IPS-NIHi7 (cell line): ENCODE measurements at regions not wholly inside any gene's neighbourhood (a gene's known extent, or its start where the extent isn't known, plus 50 kb on each side); places are given as distances from the start of the nearest gene placed in this dataset.

ENCODE experiments used
- DNase-seq: peaks from one replicate; pipeline ENCODE4 v3.0.0; 2012; ENCODE audit warnings: mixed read lengths; ENCODE audit errors: extremely low spot score

DNA sequence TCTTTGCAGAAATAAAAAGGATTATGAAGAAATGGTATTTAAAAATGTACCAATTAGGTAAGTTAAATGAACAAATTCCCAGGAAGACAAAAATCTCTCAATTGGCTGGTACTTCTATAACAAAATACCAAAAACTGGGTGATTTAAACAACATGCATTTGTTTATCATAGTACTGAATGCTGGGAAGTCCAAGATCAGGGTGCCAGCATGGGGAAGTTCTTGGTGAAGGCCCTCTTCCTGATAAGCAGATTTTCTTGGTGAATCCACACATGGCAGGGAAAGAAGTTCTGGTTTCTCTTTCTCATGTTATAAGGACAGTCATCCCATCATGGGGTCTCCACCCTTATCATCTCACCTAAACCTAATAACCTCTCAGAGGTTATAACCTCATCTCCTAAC lies 271.6 kb upstream of the SETBP1 start:
- DNase-seq: no peak

DNA sequence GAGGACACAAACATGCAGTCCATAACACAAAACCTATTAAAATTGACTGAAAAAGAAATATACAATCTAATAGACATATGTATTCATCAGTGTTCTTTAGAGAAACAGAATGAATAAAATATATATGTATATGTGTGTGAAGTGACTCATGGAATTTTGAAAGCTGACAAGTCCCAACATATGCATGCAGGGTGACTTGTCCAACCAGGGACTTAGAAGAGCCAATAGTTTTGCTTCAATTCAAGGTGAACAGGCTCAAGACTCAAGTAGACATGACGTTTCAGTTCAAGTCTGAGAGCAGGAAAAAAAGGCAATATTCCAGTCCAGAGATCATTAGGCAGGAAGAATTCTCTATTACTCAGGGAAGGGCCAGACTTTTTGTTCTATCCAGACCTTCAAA lies 271.2 kb upstream of the SETBP1 start:
- no peak for DNase-seq

- no peak for DNase-seq
Observed at GRCh38 chr18:44410740-44411139, 269.9 kb upstream of the SETBP1 start.

- no peak for DNase-seq
Observed at GRCh38 chr18:44411262-44411905, 269.3 kb upstream of the SETBP1 start.

GRCh38 chr18:44411976-44412375 lies 268.7 kb upstream of the SETBP1 start:
- DNase-seq: no peak

DNA sequence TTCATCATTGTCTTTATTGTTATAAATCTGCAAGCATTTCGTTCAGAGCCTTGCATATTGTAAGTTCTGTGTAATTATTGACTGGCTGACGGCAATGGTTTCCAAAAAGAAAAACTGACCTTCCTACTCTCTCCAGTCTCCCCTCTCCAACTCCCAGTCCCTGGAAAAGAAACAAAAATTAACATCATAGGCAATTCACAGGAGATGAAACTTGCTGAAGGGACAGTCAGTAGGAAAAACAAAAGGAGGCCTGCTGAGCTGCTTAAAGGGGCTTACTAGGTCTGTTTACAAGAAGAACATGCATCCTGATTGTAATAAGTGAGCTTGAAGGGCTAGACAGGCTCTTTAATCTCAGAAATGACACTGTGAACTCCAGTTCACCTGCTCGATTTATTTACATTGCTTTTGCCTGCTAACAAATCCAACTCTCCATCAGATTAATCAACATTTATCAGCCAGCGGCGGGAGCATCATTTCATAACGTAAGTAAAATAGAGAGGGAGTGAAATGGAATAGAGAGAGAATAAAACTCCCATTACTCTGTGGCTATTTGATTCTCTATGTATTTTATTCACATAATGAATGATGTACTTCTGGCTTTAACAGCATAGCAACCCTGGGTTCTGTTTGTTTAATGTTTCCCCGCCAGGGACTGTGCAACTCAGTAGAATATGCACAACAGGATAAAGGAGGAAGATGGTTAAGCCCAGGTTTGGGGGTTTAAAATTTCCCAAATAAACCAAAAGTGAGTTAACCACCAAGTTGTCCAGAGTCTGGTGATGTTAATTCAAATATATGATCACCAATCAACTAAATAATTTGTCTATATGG lies 256.7 kb upstream of the SETBP1 start:
- DNase-seq: peak; percentile 14

DNA sequence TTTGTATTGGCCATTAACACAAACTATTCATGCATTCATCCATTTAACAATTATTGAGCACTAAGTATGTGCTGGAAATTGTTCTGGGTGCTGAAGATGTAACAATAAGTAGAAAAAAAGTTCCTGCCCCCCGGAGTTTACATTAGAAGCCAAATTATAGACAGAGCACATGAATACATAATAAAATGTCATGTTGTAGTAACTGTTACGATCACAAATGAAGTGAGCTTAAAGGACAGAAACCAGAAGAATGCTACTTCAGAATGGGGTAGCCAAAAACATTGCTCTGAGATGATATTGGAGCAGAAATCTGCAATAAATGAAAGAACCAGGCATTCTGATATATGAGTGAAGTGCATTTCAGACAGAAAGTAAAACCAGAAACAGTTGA lies 256.0 kb upstream of the SETBP1 start:
- DNase-seq: no peak

GRCh38 chr18:44425161-44425560 lies 255.5 kb upstream of the SETBP1 start:
- no peak for DNase-seq

DNA sequence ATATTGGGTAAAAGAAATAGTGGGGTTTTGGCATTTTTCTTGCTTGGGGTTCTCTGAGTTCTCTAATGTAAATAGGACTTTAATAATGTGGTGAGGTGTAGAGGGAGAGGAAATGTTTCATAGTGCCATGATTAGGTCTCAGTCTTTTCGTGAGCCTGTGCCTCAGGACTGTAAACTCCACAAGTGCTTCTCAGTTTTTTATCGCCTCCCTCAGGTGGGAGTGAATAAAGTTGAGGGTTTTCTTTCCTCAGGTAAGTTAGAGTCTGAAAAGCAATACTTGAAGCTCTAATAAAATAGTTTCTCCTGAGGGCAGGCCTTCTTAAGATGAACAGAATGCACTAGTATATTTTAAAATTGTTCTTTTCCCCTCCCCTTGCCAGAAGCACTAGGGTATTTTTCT lies 243.1 kb upstream of the SETBP1 start:
- DNase-seq: no peak

DNA sequence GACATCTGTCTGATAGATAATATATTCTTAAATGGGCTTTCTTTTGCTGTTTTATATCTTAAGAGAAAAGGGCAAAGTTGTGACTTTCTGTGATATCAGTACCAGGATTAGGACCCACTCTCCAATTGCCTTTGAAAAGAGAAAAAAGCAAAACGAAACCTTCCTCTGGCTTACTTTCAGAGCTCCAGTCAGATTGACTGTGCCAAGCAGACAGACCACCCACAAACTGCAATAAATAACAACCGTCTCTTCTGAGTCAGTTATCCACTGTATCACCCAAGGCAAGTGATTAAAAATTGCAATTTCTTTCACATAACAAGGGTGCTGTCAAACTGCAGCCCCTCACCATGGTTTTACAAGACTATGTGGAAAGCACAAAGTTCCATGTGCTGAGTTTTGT lies 230.5 kb upstream of the SETBP1 start:
- no peak for DNase-seq

DNA sequence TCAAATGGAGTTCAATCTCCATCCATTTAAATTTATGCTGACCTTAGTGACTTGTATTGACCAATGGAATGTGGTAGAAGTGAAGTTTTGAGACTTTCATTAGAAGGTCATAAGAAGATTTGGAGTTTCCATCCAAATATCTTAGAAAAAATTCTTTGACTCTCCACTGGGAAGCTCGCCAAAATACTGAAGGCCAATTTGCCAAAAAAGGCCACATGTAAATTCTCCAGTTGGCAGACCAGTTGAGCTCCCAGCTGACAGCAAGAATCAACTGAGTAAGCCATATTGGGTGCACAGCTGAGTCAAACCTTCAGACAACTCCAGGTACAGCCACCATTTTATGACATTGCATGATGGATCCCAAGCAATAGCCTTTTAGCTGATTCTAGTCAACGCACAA lies 228.3 kb upstream of the SETBP1 start:
- no peak for DNase-seq

DNA sequence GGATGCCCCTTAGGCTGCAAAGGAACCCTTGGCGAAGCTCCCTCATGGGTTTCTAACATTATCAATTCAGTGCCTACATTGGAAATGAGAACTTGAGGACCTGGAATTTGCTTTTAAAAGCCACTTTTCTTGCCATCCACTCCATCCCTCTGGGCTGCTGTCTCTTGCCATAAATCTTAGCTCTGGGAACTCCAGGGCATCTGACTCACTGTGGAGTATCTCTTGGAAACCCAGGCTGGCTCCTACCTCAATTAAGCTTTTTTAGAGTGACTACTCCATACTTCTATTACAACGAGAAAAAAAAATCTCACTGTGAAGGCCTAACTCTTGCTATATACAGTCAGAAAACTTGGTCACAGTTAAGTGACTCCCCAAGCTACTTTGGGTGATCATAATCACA lies 227.2 kb upstream of the SETBP1 start:
- no peak for DNase-seq

- DNase-seq: no peak
Observed at GRCh38 chr18:44458777-44459176, 221.9 kb upstream of the SETBP1 start.

DNA sequence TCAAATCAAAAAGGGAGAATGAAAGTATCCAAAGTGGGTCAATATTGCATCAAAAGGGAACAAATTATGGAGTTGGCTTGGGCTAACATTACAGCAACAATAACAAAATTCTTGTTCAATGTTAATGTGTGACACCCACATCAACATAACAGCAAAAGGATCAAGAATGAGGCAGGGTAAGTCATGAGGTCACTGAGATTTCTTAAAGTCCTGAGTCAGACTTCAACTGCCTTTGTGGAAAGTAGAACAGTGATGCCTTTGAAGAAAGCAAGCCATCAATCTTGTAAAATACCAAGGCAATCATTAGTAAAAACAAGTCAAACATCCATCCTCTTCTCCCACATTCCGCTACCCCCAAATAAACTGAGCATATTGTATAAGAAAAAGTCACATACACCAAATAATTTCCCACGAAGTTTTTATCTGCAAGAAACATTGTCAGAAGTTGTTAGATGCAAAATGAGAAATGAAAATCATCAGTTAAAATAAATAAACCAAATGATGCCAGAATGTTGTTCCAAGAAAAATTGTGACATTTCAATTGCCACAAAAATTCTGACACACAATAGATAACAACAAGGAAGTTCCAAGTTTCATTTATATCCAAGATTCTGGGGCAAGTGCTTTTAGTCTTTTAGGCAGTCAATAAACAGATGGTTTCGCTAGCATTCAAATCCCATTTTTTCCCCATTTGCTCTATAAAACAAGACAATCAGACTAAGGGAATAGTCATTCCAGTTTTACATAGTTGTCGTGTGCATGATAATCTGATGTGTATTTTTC lies 216.1 kb upstream of the SETBP1 start:
- no peak for DNase-seq

- no peak for DNase-seq
Observed at GRCh38 chr18:44465381-44465841, 215.3 kb upstream of the SETBP1 start.

- no peak for DNase-seq
Observed at GRCh38 chr18:44466997-44467396, 213.7 kb upstream of the SETBP1 start.

DNA sequence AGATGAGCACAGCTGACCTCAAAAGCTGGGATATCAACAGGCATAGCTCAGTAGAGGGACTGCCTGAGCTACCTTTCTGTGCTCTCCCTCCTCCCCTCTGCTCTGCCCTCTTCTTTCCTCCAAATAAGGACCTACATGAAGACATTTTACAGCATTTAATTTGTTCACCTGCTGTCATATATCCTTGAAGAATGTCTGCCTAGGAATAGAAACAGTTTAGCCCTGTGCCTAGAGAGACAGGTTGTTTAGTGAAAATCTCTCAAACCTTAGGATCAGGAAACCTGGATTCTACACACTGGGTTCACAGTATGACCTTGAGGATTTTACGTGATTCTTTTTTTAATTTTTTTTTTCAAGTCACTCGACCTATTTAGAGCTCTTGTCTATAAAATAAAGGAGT lies 213.0 kb upstream of the SETBP1 start:
- DNase-seq: no peak

GRCh38 chr18:44473394-44474066 lies 207.2 kb upstream of the SETBP1 start:
- DNase-seq: no peak

GRCh38 chr18:44474067-44474411 lies 206.6 kb upstream of the SETBP1 start:
- no peak for DNase-seq

DNA sequence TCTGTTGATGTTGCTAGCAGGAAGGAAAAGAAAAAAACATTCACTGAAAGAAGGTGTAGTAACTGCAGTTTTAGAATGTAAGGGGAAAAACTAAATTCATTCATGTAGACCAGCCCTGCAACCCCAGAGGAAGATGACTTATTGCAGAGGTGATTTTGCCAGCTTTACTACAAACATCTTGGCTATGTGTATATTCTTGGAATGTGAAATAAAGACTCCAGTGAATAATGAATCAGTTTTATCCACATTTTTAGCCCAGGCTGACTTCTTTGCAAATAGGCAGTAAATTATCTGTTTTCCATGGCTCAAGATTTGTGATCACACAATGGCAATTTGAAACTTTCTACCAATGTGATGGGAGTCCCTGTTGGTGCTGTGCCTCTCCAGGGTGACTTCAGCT lies 206.1 kb upstream of the SETBP1 start:
- no peak for DNase-seq

GRCh38 chr18:44482761-44483160 lies 197.9 kb upstream of the SETBP1 start:
- no peak for DNase-seq

DNA sequence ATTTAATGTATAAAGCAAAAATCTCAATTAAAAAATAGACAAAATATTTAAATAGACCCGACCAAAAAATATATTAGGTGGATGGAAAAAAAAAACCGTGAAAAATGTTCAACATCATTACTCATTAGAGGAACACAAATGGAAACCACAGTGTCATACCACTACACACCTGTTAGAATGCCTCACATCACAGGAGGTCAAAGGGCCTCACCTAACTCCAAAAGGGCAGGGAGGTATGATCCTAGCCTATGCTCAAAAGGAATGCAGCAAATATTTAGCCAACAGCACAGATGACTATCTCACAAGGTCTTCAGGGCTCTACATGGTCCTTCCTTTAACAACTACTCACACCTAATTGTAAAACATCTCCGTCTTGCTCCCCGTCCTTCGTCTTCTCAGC lies 185.5 kb upstream of the SETBP1 start:
- no peak for DNase-seq
